ENCODE measurements at regions not wholly inside any gene's neighbourhood (a gene's known extent, or its start where the extent isn't known, plus 50 kb on each side); places are given as distances from the start of the nearest gene placed in this dataset.

DNA sequence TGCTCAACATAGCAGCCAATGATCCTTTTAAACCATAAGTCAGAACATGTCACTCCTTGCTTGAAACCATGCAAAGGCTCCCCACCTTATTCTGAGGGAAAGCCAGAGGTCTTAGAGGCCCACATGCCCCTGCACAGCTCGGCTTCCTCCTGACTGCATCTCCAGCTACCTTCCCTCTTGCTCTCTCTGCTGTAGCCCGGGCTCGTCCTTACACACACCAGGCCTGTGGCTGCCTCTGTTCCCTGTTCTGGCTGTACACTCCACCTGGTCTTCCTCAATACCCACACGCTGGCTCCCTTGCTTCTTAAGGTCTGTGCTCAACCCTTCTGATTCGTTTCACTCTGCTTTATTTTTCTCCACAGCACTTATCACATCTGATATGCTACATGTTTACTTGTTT, 116.2 kb downstream of the TNFAIP3 start:
- no peak overlapping the region for H3K4me3 ChIP-seq (ENCODE audit: low read length)
- H3K79me2 ChIP-seq (replicated peaks; ENCODE audit: insufficient read depth, low read length): no peaks in the 10 kb centered on the region
- H3K27ac ChIP-seq (ENCODE audit: low read length): no peak overlapping the region
- no peak for TF ChIP-seq EP300 (conservative IDR thresholded peaks at IDR 0.05; ENCODE audit: poor library complexity, severe bottlenecking)
- H3F3A ChIP-seq (ENCODE audit: insufficient read depth, low read length, poor library complexity, severe bottlenecking): no peaks in the 10 kb centered on the region
- no peaks in the 10 kb centered on the region for H3K9me2 ChIP-seq (ENCODE audit: insufficient read depth, low read length)
- no peak overlapping the region for H3K9ac ChIP-seq (ENCODE audit: low read length)
- no peak overlapping the region for H3K4me2 ChIP-seq (ENCODE audit: low read length)
- H2AFZ ChIP-seq (ENCODE audit: low read depth, low read length): no peak overlapping the region
- H3K27me3 ChIP-seq (ENCODE audit: insufficient read depth, low read depth, low read length): no peaks in the 10 kb centered on the region
- no peaks in the 10 kb centered on the region for H3K9me3 ChIP-seq (ENCODE audit: low read length)
- no peaks in the 10 kb centered on the region for H4K20me1 ChIP-seq (ENCODE audit: insufficient read depth)
- no peaks in the 10 kb centered on the region for H3K36me3 ChIP-seq (ENCODE audit: insufficient read depth, low read length)

DNA sequence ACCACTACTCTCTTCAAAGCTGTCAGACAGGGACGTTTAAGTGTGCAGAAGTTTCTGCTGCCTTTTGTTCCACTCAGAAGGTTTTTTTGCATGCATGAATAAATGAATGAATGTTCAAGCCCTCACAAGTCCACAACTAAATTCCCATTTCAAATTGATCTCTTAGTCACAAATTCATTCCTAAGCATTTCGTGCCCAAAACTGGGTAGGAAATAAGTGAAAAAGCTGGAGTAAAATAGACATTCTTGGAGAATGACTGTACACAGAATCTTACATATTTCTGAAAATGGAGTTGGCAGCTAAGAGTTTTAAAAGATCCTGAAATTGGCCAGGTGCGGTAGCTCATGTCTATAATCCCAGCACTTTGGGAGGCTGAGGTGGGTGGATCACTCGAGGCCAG, 117.6 kb downstream of the PERP start:
- no peak overlapping the region for H3K4me3 ChIP-seq (ENCODE audit: low read length)
- H3K9ac ChIP-seq (ENCODE audit: low read length): no peak overlapping the region
- no peaks in the 10 kb centered on the region for H3K79me2 ChIP-seq (replicated peaks; ENCODE audit: insufficient read depth, low read length)
- H3K27ac ChIP-seq (ENCODE audit: low read length): no peak overlapping the region
- no peaks in the 10 kb centered on the region for H3K9me3 ChIP-seq (ENCODE audit: low read length)
- no peaks in the 10 kb centered on the region for H4K20me1 ChIP-seq (ENCODE audit: insufficient read depth)
- TF ChIP-seq POLR2AphosphoS5 (IDR thresholded peaks at IDR 0.05): no peak
- no peaks in the 10 kb centered on the region for H3K27me3 ChIP-seq (ENCODE audit: insufficient read depth, low read depth, low read length)
- no peaks in the 10 kb centered on the region for H3K9me2 ChIP-seq (ENCODE audit: insufficient read depth, low read length)
- H3K4me2 ChIP-seq (ENCODE audit: low read length): no peak overlapping the region
- no peaks in the 10 kb centered on the region for H3K36me3 ChIP-seq (ENCODE audit: insufficient read depth, low read length)
- no peaks in the 10 kb centered on the region for H3F3A ChIP-seq (ENCODE audit: insufficient read depth, low read length, poor library complexity, severe bottlenecking)
- H2AFZ ChIP-seq (ENCODE audit: low read depth, low read length): no peak overlapping the region

DNA sequence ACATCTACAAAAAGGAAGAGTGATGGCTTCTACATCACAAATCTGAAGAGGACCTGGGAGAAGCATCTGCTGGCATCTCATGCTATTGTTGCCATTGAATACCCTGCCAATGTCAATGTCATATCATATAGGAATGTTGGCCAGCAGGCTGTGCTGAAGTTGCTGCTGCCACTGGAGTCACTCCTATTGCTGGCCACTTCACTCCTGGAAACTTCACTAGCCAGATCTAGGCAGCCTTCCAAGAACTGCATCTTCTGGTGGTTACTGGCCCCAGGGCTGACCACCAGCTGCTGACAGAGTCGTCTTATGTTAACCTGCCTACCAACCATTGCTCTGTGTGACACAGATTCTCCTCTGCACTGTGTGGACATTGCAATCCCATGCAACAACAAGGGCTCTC, 111.8 kb downstream of the PERP start:
- Histone ChIP-seq H3K9me2 (ENCODE audit: insufficient read depth, low read length) (no peaks in the 10 kb centered on the region), H2AFZ (ENCODE audit: low read depth, low read length) (no peak overlapping the region)

More for the DNA sequence above, 111.8 kb downstream of the PERP start:
- Histone ChIP-seq H3K4me2 (ENCODE audit: low read length) (no peak overlapping the region), H3K9ac (ENCODE audit: low read length) (no peak overlapping the region), H4K20me1 (ENCODE audit: insufficient read depth) (no peaks in the 10 kb centered on the region), H3K79me2 (replicated peaks; ENCODE audit: insufficient read depth, low read length) (no peaks in the 10 kb centered on the region), H3K27ac (ENCODE audit: low read length) (no peak overlapping the region), H3K36me3 (ENCODE audit: insufficient read depth, low read length) (no peaks in the 10 kb centered on the region), H3K27me3 (ENCODE audit: insufficient read depth, low read depth, low read length) (no peaks in the 10 kb centered on the region), H3K4me3 (ENCODE audit: low read length) (no peak overlapping the region), H3K9me3 (ENCODE audit: low read length) (peaks cover 5% of the 10 kb centered on the region), H3F3A (ENCODE audit: insufficient read depth, low read length, poor library complexity, severe bottlenecking) (no peaks in the 10 kb centered on the region)
- TF ChIP-seq EZH2 (IDR thresholded peaks at IDR 0.05; ENCODE audit: borderline replicate concordance, insufficient read depth, low read length, poor library complexity, severe bottlenecking) (no peak), SMC3 (conservative IDR thresholded peaks at IDR 0.05; ENCODE audit: poor library complexity) (no peak), EP300 (conservative IDR thresholded peaks at IDR 0.05; ENCODE audit: poor library complexity, severe bottlenecking) (no peak), RAD21 (conservative IDR thresholded peaks at IDR 0.05) (no peak), TAF1 (IDR thresholded peaks at IDR 0.05; ENCODE audit: low read depth) (no peak), MXI1 (conservative IDR thresholded peaks at IDR 0.05; ENCODE audit: poor library complexity, severe bottlenecking) (no peak), POLR2AphosphoS5 (IDR thresholded peaks at IDR 0.05) (no peak)
- TF ChIP-seq, protein P1, sequence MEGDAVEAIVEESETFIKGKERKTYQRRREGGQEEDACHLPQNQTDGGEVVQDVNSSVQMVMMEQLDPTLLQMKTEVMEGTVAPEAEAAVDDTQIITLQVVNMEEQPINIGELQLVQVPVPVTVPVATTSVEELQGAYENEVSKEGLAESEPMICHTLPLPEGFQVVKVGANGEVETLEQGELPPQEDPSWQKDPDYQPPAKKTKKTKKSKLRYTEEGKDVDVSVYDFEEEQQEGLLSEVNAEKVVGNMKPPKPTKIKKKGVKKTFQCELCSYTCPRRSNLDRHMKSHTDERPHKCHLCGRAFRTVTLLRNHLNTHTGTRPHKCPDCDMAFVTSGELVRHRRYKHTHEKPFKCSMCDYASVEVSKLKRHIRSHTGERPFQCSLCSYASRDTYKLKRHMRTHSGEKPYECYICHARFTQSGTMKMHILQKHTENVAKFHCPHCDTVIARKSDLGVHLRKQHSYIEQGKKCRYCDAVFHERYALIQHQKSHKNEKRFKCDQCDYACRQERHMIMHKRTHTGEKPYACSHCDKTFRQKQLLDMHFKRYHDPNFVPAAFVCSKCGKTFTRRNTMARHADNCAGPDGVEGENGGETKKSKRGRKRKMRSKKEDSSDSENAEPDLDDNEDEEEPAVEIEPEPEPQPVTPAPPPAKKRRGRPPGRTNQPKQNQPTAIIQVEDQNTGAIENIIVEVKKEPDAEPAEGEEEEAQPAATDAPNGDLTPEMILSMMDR (IDR thresholded peaks at IDR 0.05; ENCODE audit: poor library complexity, severe bottlenecking): no peak
- TF ChIP-seq, protein P2, sequence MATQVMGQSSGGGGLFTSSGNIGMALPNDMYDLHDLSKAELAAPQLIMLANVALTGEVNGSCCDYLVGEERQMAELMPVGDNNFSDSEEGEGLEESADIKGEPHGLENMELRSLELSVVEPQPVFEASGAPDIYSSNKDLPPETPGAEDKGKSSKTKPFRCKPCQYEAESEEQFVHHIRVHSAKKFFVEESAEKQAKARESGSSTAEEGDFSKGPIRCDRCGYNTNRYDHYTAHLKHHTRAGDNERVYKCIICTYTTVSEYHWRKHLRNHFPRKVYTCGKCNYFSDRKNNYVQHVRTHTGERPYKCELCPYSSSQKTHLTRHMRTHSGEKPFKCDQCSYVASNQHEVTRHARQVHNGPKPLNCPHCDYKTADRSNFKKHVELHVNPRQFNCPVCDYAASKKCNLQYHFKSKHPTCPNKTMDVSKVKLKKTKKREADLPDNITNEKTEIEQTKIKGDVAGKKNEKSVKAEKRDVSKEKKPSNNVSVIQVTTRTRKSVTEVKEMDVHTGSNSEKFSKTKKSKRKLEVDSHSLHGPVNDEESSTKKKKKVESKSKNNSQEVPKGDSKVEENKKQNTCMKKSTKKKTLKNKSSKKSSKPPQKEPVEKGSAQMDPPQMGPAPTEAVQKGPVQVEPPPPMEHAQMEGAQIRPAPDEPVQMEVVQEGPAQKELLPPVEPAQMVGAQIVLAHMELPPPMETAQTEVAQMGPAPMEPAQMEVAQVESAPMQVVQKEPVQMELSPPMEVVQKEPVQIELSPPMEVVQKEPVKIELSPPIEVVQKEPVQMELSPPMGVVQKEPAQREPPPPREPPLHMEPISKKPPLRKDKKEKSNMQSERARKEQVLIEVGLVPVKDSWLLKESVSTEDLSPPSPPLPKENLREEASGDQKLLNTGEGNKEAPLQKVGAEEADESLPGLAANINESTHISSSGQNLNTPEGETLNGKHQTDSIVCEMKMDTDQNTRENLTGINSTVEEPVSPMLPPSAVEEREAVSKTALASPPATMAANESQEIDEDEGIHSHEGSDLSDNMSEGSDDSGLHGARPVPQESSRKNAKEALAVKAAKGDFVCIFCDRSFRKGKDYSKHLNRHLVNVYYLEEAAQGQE (IDR thresholded peaks at IDR 0.05; ENCODE audit: borderline replicate concordance): no peak

Data from neural cell (in vitro differentiated cells).